Epithelial cell of prostate (primary cell): ENCODE measurements at regions not wholly inside any gene's neighbourhood (a gene's known extent, or its start where the extent isn't known, plus 50 kb on each side); places are given as distances from the start of the nearest gene placed in this dataset.

ENCODE experiments used
- DNase-seq: peaks from one replicate; pipeline ENCODE4 v3.0.0-alpha.2; 2011; ENCODE audit warnings: low read depth, low spot score
- H3K27ac ChIP-seq: fragments of 450-650 bp; 2 replicates; pipeline ENCODE4 v1.5.1; 2017; ENCODE audit warnings: mild to moderate bottlenecking

DNA sequence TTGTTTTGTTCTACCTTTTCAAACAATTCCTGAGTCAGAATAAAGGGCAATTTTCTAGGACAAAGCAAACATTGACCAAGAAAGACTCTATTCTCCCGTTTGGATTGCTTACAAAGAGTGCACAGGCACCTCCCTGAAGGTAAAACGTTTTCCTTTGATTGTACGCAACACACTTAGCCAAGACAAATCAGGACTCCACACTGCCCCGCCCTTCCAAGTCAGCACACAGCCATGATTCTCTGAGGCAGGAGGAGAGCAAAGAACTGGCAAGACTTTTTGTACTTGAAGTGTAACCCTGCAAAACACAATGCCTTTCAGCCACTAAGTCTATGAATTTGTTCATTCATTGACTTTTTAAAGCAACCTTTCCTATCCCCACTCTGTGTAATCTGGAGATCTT, 85.0 kb upstream of the FAM180A start:
- no peak for DNase-seq
- H3K27ac ChIP-seq = no peak overlapping the region

GRCh38 chr7:135831455-135832195, 83.0 kb upstream of the FAM180A start:
- H3K27ac ChIP-seq = no peak overlapping the region

DNA sequence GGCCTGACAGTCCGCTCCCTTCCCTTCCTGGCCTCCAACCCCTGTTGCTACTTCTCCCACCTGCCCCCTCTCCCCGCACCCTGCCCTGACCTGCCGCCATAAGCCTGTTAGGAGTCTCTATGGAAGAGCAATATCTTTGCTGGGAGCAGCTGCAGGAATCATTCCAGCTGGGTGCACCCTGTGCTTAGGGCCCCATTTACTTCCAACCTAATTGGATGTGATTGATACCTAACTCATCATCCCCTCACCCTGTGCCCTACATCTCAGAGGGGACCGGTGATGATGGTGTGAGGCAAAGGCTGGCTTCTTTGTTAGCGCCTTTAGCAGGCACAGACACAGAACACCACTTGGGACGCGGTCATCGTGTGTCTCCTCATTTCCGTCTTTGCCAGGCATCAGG, 80.0 kb upstream of the FAM180A start:
- no peak overlapping the region for H3K27ac ChIP-seq
- DNase-seq = no peak

More at GRCh38 chr7:135831455-135832195, 83.0 kb upstream of the FAM180A start:
- DNase-seq = no peak

GRCh38 chr7:135827391-135827790, 78.8 kb upstream of the FAM180A start:
- no peak for DNase-seq
- H3K27ac ChIP-seq = no peak overlapping the region

DNA sequence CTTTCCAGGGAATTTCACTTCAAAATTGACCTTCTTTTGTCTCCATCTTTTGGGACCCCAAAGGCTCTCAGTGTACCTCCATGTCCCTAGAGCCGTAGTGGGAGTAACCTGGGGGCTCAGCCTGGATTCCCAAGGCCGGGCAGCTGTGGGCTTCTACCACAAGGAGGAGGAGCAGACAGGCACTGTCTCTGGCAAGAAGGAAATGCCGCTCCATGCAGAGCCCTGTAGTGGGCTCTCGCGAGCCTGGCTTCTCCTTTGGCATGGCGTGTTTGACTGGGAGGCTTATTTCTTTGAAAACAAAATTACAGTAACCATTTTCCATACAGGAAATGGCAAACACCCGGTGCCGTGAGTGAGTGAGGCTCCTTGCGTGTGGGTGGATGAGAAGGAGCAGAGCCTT, 76.8 kb upstream of the FAM180A start:
- DNase-seq = no peak
- no peak overlapping the region for H3K27ac ChIP-seq

DNA sequence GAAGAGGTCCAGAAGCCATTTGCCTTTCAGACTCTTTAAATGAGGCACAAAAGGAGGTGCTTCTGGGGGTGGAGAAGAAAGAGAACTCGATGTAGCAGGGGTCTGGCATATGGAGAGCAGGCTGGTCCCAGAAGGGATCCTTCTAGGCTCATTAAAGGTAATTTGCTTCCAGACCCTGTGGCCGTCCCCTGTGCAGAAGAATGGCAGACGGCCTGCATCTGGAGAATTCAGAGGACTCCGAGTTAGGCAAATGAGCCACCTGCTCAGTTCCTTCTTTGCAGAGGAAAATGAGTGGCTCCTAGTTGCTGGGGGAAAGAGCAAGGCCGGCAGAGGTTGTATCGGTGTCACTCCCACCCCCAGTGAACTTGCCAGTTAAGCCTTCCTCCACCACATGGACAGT, 73.8 kb upstream of the FAM180A start:
- no peak overlapping the region for H3K27ac ChIP-seq
- DNase-seq = no peak

DNA sequence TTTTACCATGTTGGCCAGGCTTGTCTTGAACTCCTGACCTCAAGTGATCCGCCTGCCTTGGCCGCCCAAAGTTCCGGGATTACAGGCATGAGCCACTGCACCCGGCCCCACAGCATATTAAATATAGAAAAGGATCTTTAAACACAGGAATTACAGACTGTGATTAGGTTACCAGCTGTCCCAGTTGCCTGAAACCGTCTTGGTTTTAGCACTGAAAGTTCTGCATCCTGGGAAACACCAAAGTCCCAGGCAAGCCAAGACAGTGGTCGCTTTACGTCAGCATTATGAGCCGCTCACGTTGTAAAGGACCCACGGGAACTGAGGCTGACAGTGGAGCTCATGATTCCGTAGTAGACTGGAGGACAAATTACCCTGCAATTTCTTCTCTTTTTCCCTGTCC, 69.0 kb upstream of the FAM180A start:
- DNase-seq = no peak

GRCh38 chr7:135815033-135815432, 66.4 kb upstream of the FAM180A start:
- H3K27ac ChIP-seq = no peak overlapping the region
- no peak for DNase-seq

More for the DNA sequence above, 69.0 kb upstream of the FAM180A start:
- no peak overlapping the region for H3K27ac ChIP-seq

GRCh38 chr7:135812148-135812547, 63.5 kb upstream of the FAM180A start:
- H3K27ac ChIP-seq = no peak overlapping the region
- no peak for DNase-seq

DNA sequence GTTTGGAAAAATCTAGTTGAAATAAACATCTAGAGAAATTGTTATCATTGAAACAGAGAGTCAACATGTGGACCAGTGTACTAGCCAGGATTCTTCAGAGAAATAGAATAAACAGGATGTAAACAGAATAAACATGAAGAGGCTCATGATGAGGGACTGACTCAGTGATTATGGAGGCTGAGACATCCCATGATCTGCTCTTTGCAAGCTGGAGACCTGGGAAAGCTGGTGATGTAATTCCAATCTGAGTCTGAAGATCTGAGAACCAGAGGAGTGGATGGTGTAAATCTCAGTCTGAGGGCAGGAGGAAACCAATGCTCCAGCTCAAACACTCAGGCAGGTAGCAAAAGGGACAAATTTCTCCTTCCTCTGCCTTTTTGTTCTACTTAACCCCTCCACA, 62.9 kb upstream of the FAM180A start:
- H3K27ac ChIP-seq = no peak overlapping the region
- DNase-seq = no peak

DNA sequence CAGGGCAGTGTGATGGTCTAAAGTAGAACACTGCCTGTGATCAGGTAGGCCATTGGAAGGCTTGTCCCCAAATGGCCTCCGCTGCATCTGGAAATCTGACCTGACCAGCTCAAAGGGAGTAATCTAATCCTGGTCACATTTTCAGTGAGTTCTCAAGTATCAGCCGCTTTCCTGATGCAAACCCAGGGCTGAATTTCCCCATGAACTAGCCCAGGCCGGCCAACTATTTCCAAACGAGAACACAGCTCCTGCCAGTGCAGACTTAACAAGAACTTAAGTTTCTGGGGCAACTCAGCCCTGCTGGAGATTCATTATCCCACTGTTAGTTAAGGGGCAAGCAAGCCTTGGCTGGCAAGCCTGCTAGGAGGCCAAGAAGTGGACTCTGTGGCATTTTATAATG, 59.6 kb upstream of the FAM180A start:
- no peak overlapping the region for H3K27ac ChIP-seq
- no peak for DNase-seq

DNA sequence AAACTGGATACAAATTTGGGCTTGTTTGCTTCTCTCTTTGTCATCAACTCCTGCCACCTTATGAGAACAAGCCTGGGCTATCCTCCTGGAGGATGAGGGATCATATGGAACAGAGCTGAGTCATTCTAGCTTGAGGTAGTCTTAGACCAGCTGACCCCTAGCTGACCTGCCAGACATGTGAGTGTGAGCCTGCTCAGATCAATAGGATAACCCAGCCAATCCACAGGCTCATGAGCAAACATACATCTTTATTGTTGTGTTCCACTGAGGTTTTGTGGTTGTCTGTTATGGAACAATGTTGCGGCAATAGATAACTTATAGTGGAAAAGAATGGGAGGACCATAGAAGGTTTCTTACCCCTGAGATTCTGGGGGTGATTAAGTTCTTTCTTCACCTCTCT, 54.5 kb upstream of the FAM180A start:
- peak; percentile 40 for DNase-seq

GRCh38 chr7:135802697-135803096, 54.1 kb upstream of the FAM180A start:
- no peak overlapping the region for H3K27ac ChIP-seq
- DNase-seq = no peak

More for the DNA sequence above, 54.5 kb upstream of the FAM180A start:
- no peak overlapping the region for H3K27ac ChIP-seq

- DNase-seq = no peak
- no peak overlapping the region for H3K27ac ChIP-seq
These were observed 53.3 kb upstream of the FAM180A start for GRCh38 chr7:135801877-135802276.

DNA sequence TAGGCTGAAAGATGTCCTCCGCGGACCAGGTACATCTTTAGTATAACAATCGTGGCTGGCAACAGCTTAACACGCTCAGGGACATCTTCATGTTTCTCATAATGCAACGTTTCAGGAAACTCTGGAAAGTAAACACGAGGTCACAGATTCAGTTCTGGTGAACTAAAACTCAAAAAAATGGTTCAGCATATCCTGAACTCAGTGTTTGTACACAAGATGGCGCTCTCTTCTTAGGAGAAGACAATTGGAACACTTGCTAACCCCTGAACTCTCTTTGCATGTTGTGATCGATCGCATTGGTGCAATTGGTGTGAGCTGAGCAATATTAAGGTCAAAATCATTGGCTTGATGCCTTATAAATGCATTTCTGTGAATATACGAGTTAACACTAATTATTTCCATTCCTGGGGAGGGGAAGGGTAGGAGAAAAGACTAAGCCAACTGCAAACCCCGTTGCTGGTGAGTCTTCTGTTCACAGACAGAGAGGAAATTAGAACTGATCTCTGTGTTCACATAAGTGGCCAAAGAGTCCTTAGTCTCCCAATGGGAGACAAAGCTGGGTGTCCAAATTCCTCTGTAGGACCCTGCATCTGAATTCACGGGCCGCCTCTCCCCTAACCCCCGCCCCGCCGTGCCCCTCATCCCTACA, 52.6 kb upstream of the FAM180A start:
- H3K27ac ChIP-seq = no peak overlapping the region
- no peak for DNase-seq

GRCh38 chr7:135800560-135800959, 51.9 kb upstream of the FAM180A start:
- H3K27ac ChIP-seq = no peak overlapping the region
- no peak for DNase-seq

- no peak for DNase-seq
- H3K27ac ChIP-seq = no peak overlapping the region
These were observed 51.3 kb upstream of the FAM180A start for GRCh38 chr7:135799881-135800280.
